ENCODE measurements at regions not wholly inside any gene's neighbourhood (a gene's known extent, or its start where the extent isn't known, plus 50 kb on each side); places are given as distances from the start of the nearest gene placed in this dataset.

- no peak for ATAC-seq
- TF ChIP-seq CTCF (IDR thresholded peaks at IDR 0.05) (peak in 1 of 4 experiments; percentile 30), POLR2AphosphoS5 (IDR thresholded peaks at IDR 0.05) (no peak)
- no peaks in the 10 kb centered on the region for H3K36me3 ChIP-seq
- no peaks in the 10 kb centered on the region for H3K9me3 ChIP-seq
- H3K27ac ChIP-seq: no peak overlapping the region
- H3K27me3 ChIP-seq: no peaks in the 10 kb centered on the region
- WGBS, 2 donors (ENCODE audit: low coverage in 1 of 2): 100% methylated on average over 1 of the region's 1 CpG; no CpG with 5 or more reads in 1 of the 2 donors
- no peak overlapping the region for H3K4me3 ChIP-seq
- no peaks in the 10 kb centered on the region for H3K4me1 ChIP-seq
Observed at GRCh38 chr3:163490119-163490518, 1588.2 kb downstream of the SI start.

- H3K4me1 ChIP-seq: no peaks in the 10 kb centered on the region
- no peak overlapping the region for H3K4me3 ChIP-seq
- TF ChIP-seq CTCF (IDR thresholded peaks at IDR 0.05) (no peak), EP300 (IDR thresholded peaks at IDR 0.05) (no peak), POLR2A (IDR thresholded peaks at IDR 0.05) (no peak), POLR2AphosphoS5 (IDR thresholded peaks at IDR 0.05) (no peak)
- ATAC-seq: no peak
- H3K9me3 ChIP-seq: no peaks in the 10 kb centered on the region
- H3K27me3 ChIP-seq: no peaks in the 10 kb centered on the region
- H3K36me3 ChIP-seq: no peaks in the 10 kb centered on the region
- no peak overlapping the region for H3K27ac ChIP-seq
Observed at GRCh38 chr3:163482695-163483094, 1595.6 kb downstream of the SI start.

GRCh38 chr3:163481738-163482137 lies 1596.6 kb downstream of the SI start:
- Histone ChIP-seq H3K36me3 (no peaks in the 10 kb centered on the region), H3K27me3 (no peaks in the 10 kb centered on the region), H3K9me3 (no peaks in the 10 kb centered on the region), H3K4me1 (no peaks in the 10 kb centered on the region), H3K27ac (no peak overlapping the region), H3K4me3 (no peak overlapping the region)
- 86 to 88% methylated on average over 1 of the region's 1 CpG for WGBS, 2 donors (ENCODE audit: low coverage in 1 of 2)
- no peak for TF ChIP-seq CTCF (IDR thresholded peaks at IDR 0.05)
- no peak for TF ChIP-seq POLR2AphosphoS5 (IDR thresholded peaks at IDR 0.05)
- no peak for TF ChIP-seq POLR2A (IDR thresholded peaks at IDR 0.05)
- no peak for TF ChIP-seq EP300 (IDR thresholded peaks at IDR 0.05)
- no peak for ATAC-seq

- Histone ChIP-seq H3K4me3 (no peak overlapping the region), H3K9me3 (no peaks in the 10 kb centered on the region), H3K36me3 (no peaks in the 10 kb centered on the region), H3K4me1 (no peaks in the 10 kb centered on the region), H3K27ac (no peak overlapping the region), H3K27me3 (no peaks in the 10 kb centered on the region)
- ATAC-seq: no peak
- 40 to 53% methylated on average over 2 of the region's 2 CpGs for WGBS, 2 donors (ENCODE audit: low coverage in 1 of 2)
- TF ChIP-seq POLR2A (IDR thresholded peaks at IDR 0.05) (no peak), CTCF (IDR thresholded peaks at IDR 0.05) (no peak), POLR2AphosphoS5 (IDR thresholded peaks at IDR 0.05) (no peak), EP300 (IDR thresholded peaks at IDR 0.05) (no peak)
Observed at GRCh38 chr3:163476179-163476578, 1602.1 kb downstream of the SI start.

- 89 to 90% methylated on average over 1 of the region's 1 CpG for WGBS, 2 donors (ENCODE audit: low coverage in 1 of 2)
- no peak for TF ChIP-seq POLR2A (IDR thresholded peaks at IDR 0.05)
- TF ChIP-seq EP300 (IDR thresholded peaks at IDR 0.05): no peak
- TF ChIP-seq CTCF (IDR thresholded peaks at IDR 0.05): no peak
- TF ChIP-seq POLR2AphosphoS5 (IDR thresholded peaks at IDR 0.05): no peak
- ATAC-seq: no peak
- Histone ChIP-seq H3K27me3 (no peaks in the 10 kb centered on the region), H3K9me3 (no peaks in the 10 kb centered on the region), H3K4me1 (no peaks in the 10 kb centered on the region), H3K27ac (no peak overlapping the region), H3K4me3 (no peak overlapping the region), H3K36me3 (no peaks in the 10 kb centered on the region)
Observed at GRCh38 chr3:163474766-163475165, 1603.5 kb downstream of the SI start.

Data from gastroesophageal sphincter (tissue), 4 donors.